ENCODE measurements at regions not wholly inside any gene's neighbourhood (a gene's known extent, or its start where the extent isn't known, plus 50 kb on each side); places are given as distances from the start of the nearest gene placed in this dataset.
"Not testable (repeated sequence)": the region's sequence is repeated elsewhere in the genome, so short reads cannot be mapped to it uniquely, and the experiment has no call there.

DNA sequence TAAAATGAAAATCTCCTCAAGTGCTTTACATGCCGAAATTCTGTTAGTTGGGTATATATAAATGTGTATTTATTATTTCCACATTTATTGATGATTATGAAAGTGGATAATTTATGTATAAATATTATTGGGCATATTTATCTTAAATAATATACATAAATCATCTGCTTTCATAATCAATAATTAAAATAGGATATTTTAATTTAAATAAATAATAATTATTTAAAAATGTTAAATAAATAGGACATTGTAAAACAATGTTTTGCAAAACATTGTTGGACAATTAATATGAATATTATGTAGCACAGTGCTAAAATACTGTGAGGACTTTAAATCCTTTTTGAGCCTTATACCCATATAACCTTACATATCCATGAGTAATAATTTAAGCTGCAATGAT, 786.5 kb upstream of the CITED2 start:
- Histone ChIP-seq H3K9me3 (ENCODE audit: control insufficient read depth, insufficient read depth, low read length) (no peaks in the 10 kb centered on the region), H3K36me3 (ENCODE audit: control insufficient read depth, insufficient read depth, low read length) (no peaks in the 10 kb centered on the region), H3K9ac (ENCODE audit: low read depth, low read length) (no peak overlapping the region), H3K27me3 (ENCODE audit: control insufficient read depth, insufficient read depth, low read length) (no peaks in the 10 kb centered on the region), H3K4me1 (ENCODE audit: control insufficient read depth, insufficient read depth, low read length) (no peaks in the 10 kb centered on the region), H3K4me3 (ENCODE audit: low read depth, low read length) (no peak overlapping the region)

DNA sequence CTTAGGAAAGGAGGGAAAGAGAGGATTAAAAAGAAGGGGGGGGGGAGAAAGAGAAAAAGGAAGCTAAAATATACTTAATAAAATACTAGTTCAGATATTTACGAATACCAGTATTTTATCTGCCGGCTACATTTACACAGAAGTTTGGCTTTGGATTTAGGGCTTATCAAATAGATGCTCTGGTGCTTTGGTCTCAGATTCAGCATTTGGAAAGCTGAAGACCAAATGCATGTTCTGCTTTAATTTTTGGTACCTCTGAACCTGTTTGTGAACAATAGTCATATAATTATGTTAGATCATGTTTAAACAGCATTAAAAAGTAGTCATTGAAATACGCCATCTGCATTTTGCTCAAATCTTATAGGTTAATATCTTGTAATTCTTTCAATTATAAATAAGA, 786.0 kb upstream of the CITED2 start:
- no peak overlapping the region for H3K9ac ChIP-seq (ENCODE audit: low read depth, low read length)
- no peak overlapping the region for H3K4me3 ChIP-seq (ENCODE audit: low read depth, low read length)
- no peaks in the 10 kb centered on the region for H3K27me3 ChIP-seq (ENCODE audit: control insufficient read depth, insufficient read depth, low read length)
- H3K9me3 ChIP-seq (ENCODE audit: control insufficient read depth, insufficient read depth, low read length): no peaks in the 10 kb centered on the region
- no peaks in the 10 kb centered on the region for H3K36me3 ChIP-seq (ENCODE audit: control insufficient read depth, insufficient read depth, low read length)
- H3K4me1 ChIP-seq (ENCODE audit: control insufficient read depth, insufficient read depth, low read length): no peaks in the 10 kb centered on the region

DNA sequence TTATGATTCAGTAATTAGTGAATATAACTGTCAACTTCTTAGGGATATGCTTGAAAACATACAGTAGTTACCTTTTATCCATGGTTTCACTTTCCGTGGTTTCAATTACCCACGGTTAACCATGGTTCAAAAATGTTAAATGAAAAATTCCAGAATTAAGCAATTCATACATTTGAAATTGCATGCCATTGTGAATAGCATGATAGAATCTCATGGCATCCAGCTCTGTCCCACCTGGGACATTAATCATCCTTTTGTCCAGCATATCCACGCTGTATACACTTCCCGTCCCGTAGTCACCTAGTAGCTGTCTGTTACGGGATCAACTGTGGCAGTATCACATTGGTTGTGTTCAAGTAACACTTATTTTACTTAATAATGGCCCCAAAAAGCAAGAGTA, 781.7 kb upstream of the CITED2 start:
- no peaks in the 10 kb centered on the region for H3K36me3 ChIP-seq (ENCODE audit: control insufficient read depth, insufficient read depth, low read length)

GRCh38 chr6:140155451-140156126, 781.1 kb upstream of the CITED2 start:
- Histone ChIP-seq H3K36me3 (ENCODE audit: control insufficient read depth, insufficient read depth, low read length) (no peaks in the 10 kb centered on the region), H3K4me1 (ENCODE audit: control insufficient read depth, insufficient read depth, low read length) (no peaks in the 10 kb centered on the region), H3K9ac (ENCODE audit: low read depth, low read length) (no peak overlapping the region), H3K4me3 (ENCODE audit: low read depth, low read length) (no peak overlapping the region), H3K9me3 (ENCODE audit: control insufficient read depth, insufficient read depth, low read length) (no peaks in the 10 kb centered on the region), H3K27me3 (ENCODE audit: control insufficient read depth, insufficient read depth, low read length) (no peaks in the 10 kb centered on the region)

More for the DNA sequence above, 781.7 kb upstream of the CITED2 start:
- H3K9me3 ChIP-seq (ENCODE audit: control insufficient read depth, insufficient read depth, low read length): no peaks in the 10 kb centered on the region
- no peaks in the 10 kb centered on the region for H3K27me3 ChIP-seq (ENCODE audit: control insufficient read depth, insufficient read depth, low read length)
- no peaks in the 10 kb centered on the region for H3K4me1 ChIP-seq (ENCODE audit: control insufficient read depth, insufficient read depth, low read length)
- H3K4me3 ChIP-seq (ENCODE audit: low read depth, low read length): no peak overlapping the region
- no peak overlapping the region for H3K9ac ChIP-seq (ENCODE audit: low read depth, low read length)

DNA sequence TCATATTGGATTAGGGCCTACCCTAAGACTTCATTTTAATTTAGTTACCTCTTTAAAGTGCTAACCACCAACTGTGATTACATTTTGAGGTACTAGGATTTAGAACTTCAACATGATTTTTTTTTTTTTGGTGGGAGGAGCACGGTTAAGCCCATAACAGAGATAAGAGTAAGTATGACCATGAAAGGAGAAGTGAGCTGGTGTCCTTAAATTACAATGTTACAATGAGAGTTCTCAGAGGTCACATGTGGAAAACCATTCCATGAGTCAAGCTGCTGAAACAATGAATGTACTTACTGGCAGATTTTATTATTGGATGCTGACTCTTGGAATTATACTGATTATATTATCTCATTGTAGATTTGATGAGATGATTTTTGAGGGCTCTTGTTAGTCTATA, 779.3 kb upstream of the CITED2 start:
- H3K36me3 ChIP-seq (ENCODE audit: control insufficient read depth, insufficient read depth, low read length): no peaks in the 10 kb centered on the region
- H3K9me3 ChIP-seq (ENCODE audit: control insufficient read depth, insufficient read depth, low read length): no peaks in the 10 kb centered on the region
- no peaks in the 10 kb centered on the region for H3K27me3 ChIP-seq (ENCODE audit: control insufficient read depth, insufficient read depth, low read length)

GRCh38 chr6:140147825-140148814, 773.7 kb upstream of the CITED2 start:
- H3K4me1 ChIP-seq (ENCODE audit: control insufficient read depth, insufficient read depth, low read length); H3K4me3 ChIP-seq (ENCODE audit: low read depth, low read length); H3K27me3 ChIP-seq (ENCODE audit: control insufficient read depth, insufficient read depth, low read length); H3K9ac ChIP-seq (ENCODE audit: low read depth, low read length); H3K9me3 ChIP-seq (ENCODE audit: control insufficient read depth, insufficient read depth, low read length); H3K36me3 ChIP-seq (ENCODE audit: control insufficient read depth, insufficient read depth, low read length): not testable (repeated sequence)

More for the DNA sequence above, 779.3 kb upstream of the CITED2 start:
- Histone ChIP-seq H3K4me3 (ENCODE audit: low read depth, low read length) (no peak overlapping the region), H3K4me1 (ENCODE audit: control insufficient read depth, insufficient read depth, low read length) (no peaks in the 10 kb centered on the region), H3K9ac (ENCODE audit: low read depth, low read length) (no peak overlapping the region)

GRCh38 chr6:140140891-140141290, 766.4 kb upstream of the CITED2 start:
- Histone ChIP-seq H3K9me3 (ENCODE audit: control insufficient read depth, insufficient read depth, low read length) (no peaks in the 10 kb centered on the region), H3K27me3 (ENCODE audit: control insufficient read depth, insufficient read depth, low read length) (no peaks in the 10 kb centered on the region), H3K4me1 (ENCODE audit: control insufficient read depth, insufficient read depth, low read length) (no peaks in the 10 kb centered on the region), H3K4me3 (ENCODE audit: low read depth, low read length) (no peak overlapping the region), H3K36me3 (ENCODE audit: control insufficient read depth, insufficient read depth, low read length) (no peaks in the 10 kb centered on the region), H3K9ac (ENCODE audit: low read depth, low read length) (no peak overlapping the region)

- no peaks in the 10 kb centered on the region for H3K4me1 ChIP-seq (ENCODE audit: control insufficient read depth, insufficient read depth, low read length)
- H3K4me3 ChIP-seq (ENCODE audit: low read depth, low read length): no peak overlapping the region
- no peaks in the 10 kb centered on the region for H3K27me3 ChIP-seq (ENCODE audit: control insufficient read depth, insufficient read depth, low read length)
- no peaks in the 10 kb centered on the region for H3K9me3 ChIP-seq (ENCODE audit: control insufficient read depth, insufficient read depth, low read length)
- no peaks in the 10 kb centered on the region for H3K36me3 ChIP-seq (ENCODE audit: control insufficient read depth, insufficient read depth, low read length)
- no peak overlapping the region for H3K9ac ChIP-seq (ENCODE audit: low read depth, low read length)
Measured at GRCh38 chr6:140138311-140139010, 764.0 kb upstream of the CITED2 start.

DNA sequence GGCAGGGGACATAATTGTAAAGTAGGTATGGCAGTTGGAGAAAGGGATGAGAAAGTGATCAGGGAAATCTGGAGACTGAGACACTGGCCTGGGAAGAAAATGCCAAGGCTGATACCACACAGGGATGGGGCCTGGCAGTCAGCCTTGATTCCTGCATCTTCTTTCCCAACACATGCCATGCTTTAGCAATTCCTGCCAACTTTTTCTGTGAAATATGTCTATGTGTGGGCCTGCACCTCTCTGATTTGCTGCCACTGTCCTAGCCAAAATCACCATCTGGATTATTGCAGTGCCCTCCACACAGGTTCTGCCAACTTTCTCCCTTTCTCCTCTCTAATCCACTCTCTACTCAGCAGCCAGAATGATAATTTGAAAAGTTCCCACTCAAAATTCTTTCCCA, 759.8 kb upstream of the CITED2 start:
- H3K4me1 ChIP-seq (ENCODE audit: control insufficient read depth, insufficient read depth, low read length): no peaks in the 10 kb centered on the region
- H3K9me3 ChIP-seq (ENCODE audit: control insufficient read depth, insufficient read depth, low read length): no peaks in the 10 kb centered on the region
- H3K9ac ChIP-seq (ENCODE audit: low read depth, low read length): no peak overlapping the region
- H3K27me3 ChIP-seq (ENCODE audit: control insufficient read depth, insufficient read depth, low read length): no peaks in the 10 kb centered on the region
- no peaks in the 10 kb centered on the region for H3K36me3 ChIP-seq (ENCODE audit: control insufficient read depth, insufficient read depth, low read length)
- no peak overlapping the region for H3K4me3 ChIP-seq (ENCODE audit: low read depth, low read length)

DNA sequence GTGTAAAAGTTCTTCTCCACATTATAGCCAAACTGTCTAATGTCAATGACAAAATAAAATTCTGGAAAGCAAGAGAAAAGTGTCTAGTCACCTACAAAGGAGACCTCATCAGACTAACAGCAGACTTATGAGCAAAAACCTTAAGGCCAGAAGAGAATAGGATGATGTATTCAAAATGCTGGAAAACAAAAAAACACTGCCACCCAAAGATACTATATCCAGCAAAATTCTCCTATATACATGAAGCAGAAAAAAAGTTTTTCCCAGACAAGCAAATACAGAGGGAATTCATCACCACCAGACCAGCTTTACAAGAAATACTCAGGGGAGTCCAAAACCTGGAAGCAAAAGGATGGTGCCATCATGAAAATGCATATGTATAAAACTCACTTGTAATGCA, 755.6 kb upstream of the CITED2 start:
- Histone ChIP-seq H3K9me3 (ENCODE audit: control insufficient read depth, insufficient read depth, low read length) (no peaks in the 10 kb centered on the region), H3K9ac (ENCODE audit: low read depth, low read length) (no peak overlapping the region), H3K4me1 (ENCODE audit: control insufficient read depth, insufficient read depth, low read length) (no peaks in the 10 kb centered on the region), H3K4me3 (ENCODE audit: low read depth, low read length) (no peak overlapping the region), H3K27me3 (ENCODE audit: control insufficient read depth, insufficient read depth, low read length) (no peaks in the 10 kb centered on the region), H3K36me3 (ENCODE audit: control insufficient read depth, insufficient read depth, low read length) (no peaks in the 10 kb centered on the region)

DNA sequence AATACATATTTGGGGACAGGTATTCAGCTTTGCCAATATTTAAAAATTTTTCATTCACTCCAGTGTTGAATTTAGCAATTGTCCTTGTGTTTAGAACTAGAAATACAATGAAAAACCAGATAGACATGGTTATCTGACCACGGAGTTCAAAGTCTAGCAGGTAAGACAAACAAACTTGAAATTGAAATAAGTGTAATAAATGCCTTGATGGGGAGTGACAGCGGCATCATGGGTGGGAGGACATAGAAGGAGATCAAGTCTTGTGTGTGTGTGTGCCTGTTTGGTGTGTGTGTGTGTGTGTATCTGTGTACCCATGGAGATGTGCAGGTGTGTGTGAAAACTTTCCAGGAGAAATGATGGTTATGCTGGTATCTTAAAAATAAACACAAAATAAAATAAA, 750.0 kb upstream of the CITED2 start:
- no peaks in the 10 kb centered on the region for H3K27me3 ChIP-seq (ENCODE audit: control insufficient read depth, insufficient read depth, low read length)
- H3K36me3 ChIP-seq (ENCODE audit: control insufficient read depth, insufficient read depth, low read length): no peaks in the 10 kb centered on the region
- H3K9me3 ChIP-seq (ENCODE audit: control insufficient read depth, insufficient read depth, low read length): no peaks in the 10 kb centered on the region
- no peak overlapping the region for H3K9ac ChIP-seq (ENCODE audit: low read depth, low read length)
- H3K4me3 ChIP-seq (ENCODE audit: low read depth, low read length): no peak overlapping the region
- H3K4me1 ChIP-seq (ENCODE audit: control insufficient read depth, insufficient read depth, low read length): no peaks in the 10 kb centered on the region
